ENCODE measurements at regions not wholly inside any gene's neighbourhood (a gene's known extent, or its start where the extent isn't known, plus 50 kb on each side); places are given as distances from the start of the nearest gene placed in this dataset.

DNA sequence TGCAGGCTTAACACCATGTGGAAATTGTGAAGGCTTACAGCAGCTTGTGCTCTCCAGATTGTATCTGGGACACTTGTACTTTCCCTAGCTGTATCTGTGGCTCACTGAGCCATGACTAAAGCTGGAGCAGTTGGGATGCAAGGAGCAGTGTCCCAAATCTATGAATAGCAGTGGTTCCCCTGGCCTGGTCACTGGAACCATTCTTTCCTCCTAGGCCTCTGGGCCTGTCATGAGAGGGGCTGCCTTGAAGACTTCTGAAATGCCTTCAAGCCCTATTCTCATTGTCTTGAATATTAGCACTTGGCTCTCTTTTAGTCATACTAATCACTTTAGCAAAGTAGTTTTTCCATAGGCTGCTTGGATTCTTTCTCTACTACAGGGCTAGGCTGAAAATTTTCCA lies 186.8 kb upstream of the LRATD1 start:
- Histone ChIP-seq H3K4me2 (ENCODE audit: control insufficient read depth, extremely low read depth, insufficient read depth, low read depth, low read length) (no peak overlapping the region), H3K9ac (ENCODE audit: control insufficient read depth, extremely low read depth, insufficient read depth, low read length) (no peak overlapping the region), H3K4me1 (ENCODE audit: control insufficient read depth, extremely low read depth, insufficient read depth, low read length) (no peaks in the 10 kb centered on the region), H4K20me1 (ENCODE audit: control insufficient read depth, extremely low read depth, insufficient read depth, low read length) (no peaks in the 10 kb centered on the region), H2AFZ (ENCODE audit: control insufficient read depth, low read length) (no peak overlapping the region), H3K9me1 (ENCODE audit: control insufficient read depth, extremely low read depth, insufficient read depth, low read length) (no peaks in the 10 kb centered on the region), H3K27ac (ENCODE audit: control insufficient read depth, insufficient read depth, low read length) (no peak overlapping the region), H3K36me3 (ENCODE audit: control insufficient read depth in 2 of 2, extremely low read depth in 1 of 2, insufficient read depth in 2 of 2, low read length in 2 of 2) (no peaks in the 10 kb centered on the region), H3K4me3 (ENCODE audit: control insufficient read depth in 2 of 3, extremely low read depth in 1 of 3, insufficient read depth in 2 of 3, low read depth in 1 of 3, low read length in 3 of 3) (no peak overlapping the region), H3K79me2 (ENCODE audit: control insufficient read depth, insufficient read depth, low read length) (no peaks in the 10 kb centered on the region), H3K9me3 (ENCODE audit: control insufficient read depth, low read depth, low read length) (no peaks in the 10 kb centered on the region), H3K27me3 (ENCODE audit: control insufficient read depth, extremely low read depth, insufficient read depth, low read length) (no peaks in the 10 kb centered on the region)
- no peak for DNase-seq (ENCODE audit: low read depth, low spot score)
- TF ChIP-seq EZH2 (IDR thresholded peaks at IDR 0.05; ENCODE audit: low read length): no peak
- TF ChIP-seq, protein P1, sequence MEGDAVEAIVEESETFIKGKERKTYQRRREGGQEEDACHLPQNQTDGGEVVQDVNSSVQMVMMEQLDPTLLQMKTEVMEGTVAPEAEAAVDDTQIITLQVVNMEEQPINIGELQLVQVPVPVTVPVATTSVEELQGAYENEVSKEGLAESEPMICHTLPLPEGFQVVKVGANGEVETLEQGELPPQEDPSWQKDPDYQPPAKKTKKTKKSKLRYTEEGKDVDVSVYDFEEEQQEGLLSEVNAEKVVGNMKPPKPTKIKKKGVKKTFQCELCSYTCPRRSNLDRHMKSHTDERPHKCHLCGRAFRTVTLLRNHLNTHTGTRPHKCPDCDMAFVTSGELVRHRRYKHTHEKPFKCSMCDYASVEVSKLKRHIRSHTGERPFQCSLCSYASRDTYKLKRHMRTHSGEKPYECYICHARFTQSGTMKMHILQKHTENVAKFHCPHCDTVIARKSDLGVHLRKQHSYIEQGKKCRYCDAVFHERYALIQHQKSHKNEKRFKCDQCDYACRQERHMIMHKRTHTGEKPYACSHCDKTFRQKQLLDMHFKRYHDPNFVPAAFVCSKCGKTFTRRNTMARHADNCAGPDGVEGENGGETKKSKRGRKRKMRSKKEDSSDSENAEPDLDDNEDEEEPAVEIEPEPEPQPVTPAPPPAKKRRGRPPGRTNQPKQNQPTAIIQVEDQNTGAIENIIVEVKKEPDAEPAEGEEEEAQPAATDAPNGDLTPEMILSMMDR (optimal IDR thresholded peaks at IDR 0.05 in 1 of 3, IDR thresholded peaks at IDR 0.05 in 1 of 3, conservative IDR thresholded peaks at IDR 0.05 in 1 of 3; ENCODE audit: extremely low read depth in 1 of 3, insufficient read depth in 2 of 3, low read length in 3 of 3): no peak
- dilution Hi-C loops (cut with MboI; ENCODE audit: extremely low pct_ligation_motif_present, low sequenced_read_pairs): no loop called here
- no peak for FAIRE-seq

DNA sequence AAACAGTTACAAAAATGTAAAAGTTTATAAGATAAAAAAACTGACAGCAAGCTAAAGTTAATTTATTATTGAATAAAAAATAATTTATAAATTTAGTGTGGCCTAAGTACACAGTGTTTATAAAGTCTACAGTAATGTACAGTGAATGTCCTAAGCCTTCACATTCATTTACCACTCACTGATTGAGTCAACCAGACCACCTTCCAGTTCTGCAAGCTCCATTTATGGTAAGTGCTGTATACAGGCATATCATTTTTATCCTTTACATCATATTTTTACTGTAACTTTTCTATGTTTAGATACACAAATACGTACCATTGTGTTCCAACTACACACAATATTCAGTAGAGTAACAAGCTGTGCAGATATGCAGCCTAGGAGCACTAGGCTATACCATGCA lies 184.2 kb upstream of the LRATD1 start:
- Histone ChIP-seq H3K9me3 (ENCODE audit: control insufficient read depth, low read depth, low read length) (no peaks in the 10 kb centered on the region), H3K4me1 (ENCODE audit: control insufficient read depth, extremely low read depth, insufficient read depth, low read length) (no peaks in the 10 kb centered on the region), H3K4me2 (ENCODE audit: control insufficient read depth, extremely low read depth, insufficient read depth, low read depth, low read length) (no peak overlapping the region), H3K36me3 (ENCODE audit: control insufficient read depth in 2 of 2, extremely low read depth in 1 of 2, insufficient read depth in 2 of 2, low read length in 2 of 2) (no peaks in the 10 kb centered on the region), H2AFZ (ENCODE audit: control insufficient read depth, low read length) (no peak overlapping the region), H3K9ac (ENCODE audit: control insufficient read depth, extremely low read depth, insufficient read depth, low read length) (no peak overlapping the region), H3K9me1 (ENCODE audit: control insufficient read depth, extremely low read depth, insufficient read depth, low read length) (no peaks in the 10 kb centered on the region), H3K79me2 (ENCODE audit: control insufficient read depth, insufficient read depth, low read length) (no peaks in the 10 kb centered on the region), H3K27me3 (ENCODE audit: control insufficient read depth, extremely low read depth, insufficient read depth, low read length) (no peaks in the 10 kb centered on the region), H3K27ac (ENCODE audit: control insufficient read depth, insufficient read depth, low read length) (no peak overlapping the region), H3K4me3 (ENCODE audit: control insufficient read depth in 2 of 3, extremely low read depth in 1 of 3, insufficient read depth in 2 of 3, low read depth in 1 of 3, low read length in 3 of 3) (no peak overlapping the region), H4K20me1 (ENCODE audit: control insufficient read depth, extremely low read depth, insufficient read depth, low read length) (no peaks in the 10 kb centered on the region)
- FAIRE-seq (no peak), DNase-seq (ENCODE audit: low read depth, low spot score) (no peak)
- dilution Hi-C loops (cut with MboI; ENCODE audit: extremely low pct_ligation_motif_present, low sequenced_read_pairs): no loop called here
- TF ChIP-seq, protein P1 (optimal IDR thresholded peaks at IDR 0.05 in 1 of 3, IDR thresholded peaks at IDR 0.05 in 1 of 3, conservative IDR thresholded peaks at IDR 0.05 in 1 of 3; ENCODE audit: extremely low read depth in 1 of 3, insufficient read depth in 2 of 3, low read length in 3 of 3): no peak
- no peak for TF ChIP-seq EZH2 (IDR thresholded peaks at IDR 0.05; ENCODE audit: low read length)
